ENCODE measurements at regions not wholly inside any gene's neighbourhood (a gene's known extent, or its start where the extent isn't known, plus 50 kb on each side); places are given as distances from the start of the nearest gene placed in this dataset.

DNA sequence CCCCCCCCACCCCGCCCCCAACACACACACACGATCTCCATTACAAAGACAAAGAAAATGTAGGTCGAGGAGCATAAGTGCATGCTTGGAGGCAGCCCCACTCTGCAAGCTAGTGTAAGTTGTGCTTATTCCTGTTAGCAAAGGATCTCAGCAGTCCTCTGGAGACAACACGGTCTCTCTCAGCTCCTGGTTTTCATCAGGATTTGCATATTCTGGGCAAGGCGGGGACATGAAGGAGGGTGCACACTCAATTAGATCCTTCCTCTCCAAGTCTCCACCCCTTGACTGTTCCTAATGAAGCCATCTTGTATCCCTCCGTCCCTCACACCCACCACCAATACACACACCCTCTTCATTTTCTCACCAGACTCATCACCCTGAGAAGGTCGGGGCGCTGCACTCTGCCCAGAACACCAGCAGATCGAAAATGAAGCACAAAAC lies 63.8 kb downstream of the MRPL46 start:
- DNase-seq (ENCODE audit: low read depth, low spot score) = peak; percentile 23

DNA sequence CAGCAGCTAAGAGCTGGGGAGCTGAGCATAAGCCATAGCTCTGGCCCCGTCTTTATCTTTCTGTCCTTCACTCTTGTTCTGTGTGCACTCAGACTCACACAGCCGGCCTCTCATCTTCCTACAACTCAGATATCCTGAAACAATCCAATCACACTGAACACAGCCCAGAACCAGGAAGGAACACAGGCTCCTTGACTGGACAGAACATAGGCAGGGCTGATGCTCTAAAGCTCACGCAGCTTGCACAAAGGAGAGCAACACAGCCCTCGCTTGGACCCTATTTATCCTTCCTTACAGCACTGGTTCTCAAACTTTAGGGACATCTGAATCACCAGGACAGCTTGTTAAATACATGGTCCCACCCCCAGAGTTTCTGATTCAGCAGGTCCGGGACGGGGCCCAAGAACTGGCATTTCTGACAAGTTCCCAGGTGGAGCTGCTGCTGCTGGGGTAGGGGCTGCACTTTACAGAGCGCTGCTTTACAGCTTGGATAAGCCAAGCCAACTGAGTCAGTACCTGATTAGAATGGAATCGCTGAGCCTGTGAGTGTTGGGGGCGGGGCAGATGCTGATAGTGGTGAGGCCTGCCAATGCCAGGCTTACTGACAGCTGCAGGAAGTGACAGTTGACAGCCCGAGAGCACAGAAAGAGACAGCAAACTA lies 65.1 kb downstream of the MRPL46 start:
- no peak for DNase-seq (ENCODE audit: low read depth, low spot score)

DNA sequence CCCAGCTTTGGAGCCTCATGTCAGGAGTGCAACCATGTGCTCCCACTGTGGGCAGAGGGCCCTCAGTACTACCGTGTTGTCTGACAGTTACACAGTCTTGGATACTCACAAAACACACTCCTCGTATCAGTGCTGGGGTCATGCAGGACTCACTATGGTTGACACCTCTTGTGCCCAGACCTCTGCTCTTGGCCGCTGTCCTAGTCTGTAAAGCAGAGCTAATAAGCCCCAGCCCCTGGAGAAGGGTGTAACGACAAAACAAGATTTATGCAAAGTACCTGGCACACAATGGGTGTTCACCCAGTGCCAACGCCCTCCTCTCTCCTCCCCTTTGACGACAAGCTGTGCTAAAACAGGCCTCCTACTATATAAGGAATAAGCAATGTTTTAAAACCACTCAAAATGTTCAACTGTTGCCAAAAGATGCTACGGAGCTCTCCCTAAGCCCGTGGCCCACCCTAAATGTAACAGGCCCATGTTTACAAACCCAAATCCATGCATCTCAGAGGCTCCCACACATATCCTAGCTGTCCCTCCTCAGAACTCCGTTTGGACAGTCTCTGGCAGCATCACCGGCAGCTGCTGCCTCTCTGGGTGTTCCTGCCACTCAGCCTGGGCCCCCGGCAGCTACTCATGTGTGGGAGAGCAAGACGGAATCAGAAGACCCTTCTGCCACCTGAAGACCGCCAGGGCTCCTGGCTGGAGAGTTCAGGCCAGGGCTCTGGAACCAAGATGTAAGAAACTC lies 65.8 kb downstream of the MRPL46 start:
- DNase-seq (ENCODE audit: low read depth, low spot score) = no peak

DNA sequence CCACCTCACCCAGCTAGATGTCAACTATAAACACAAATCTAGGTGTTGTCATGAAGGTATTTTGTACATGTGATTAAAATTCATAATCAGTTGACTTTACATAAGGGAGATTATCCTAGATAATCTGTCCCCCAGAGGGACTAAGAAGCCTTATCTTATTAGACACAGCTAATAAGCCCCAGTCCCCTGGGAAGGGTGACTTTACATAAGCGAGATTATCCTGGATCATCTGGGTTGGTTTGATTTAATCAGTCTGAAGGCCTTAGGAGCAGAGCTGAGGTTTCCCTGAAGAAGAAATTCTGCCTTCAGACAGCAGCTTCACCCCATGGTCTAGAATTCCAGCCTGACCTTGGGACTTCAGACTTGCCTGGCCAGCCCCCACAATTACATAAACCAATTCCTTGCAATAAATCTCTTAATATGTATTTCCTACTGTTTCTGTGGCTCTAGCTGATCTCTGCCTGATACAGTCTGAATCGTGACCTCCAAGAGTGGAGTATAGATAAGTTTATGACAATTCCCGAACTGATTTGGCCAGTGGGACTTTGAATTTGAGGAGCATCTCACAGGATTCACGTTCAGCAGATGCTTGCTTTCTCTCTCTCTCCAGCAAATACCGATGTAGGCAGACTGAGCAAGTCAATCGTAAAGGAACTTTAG lies 66.5 kb downstream of the MRPL46 start:
- DNase-seq (ENCODE audit: low read depth, low spot score) = no peak

DNA sequence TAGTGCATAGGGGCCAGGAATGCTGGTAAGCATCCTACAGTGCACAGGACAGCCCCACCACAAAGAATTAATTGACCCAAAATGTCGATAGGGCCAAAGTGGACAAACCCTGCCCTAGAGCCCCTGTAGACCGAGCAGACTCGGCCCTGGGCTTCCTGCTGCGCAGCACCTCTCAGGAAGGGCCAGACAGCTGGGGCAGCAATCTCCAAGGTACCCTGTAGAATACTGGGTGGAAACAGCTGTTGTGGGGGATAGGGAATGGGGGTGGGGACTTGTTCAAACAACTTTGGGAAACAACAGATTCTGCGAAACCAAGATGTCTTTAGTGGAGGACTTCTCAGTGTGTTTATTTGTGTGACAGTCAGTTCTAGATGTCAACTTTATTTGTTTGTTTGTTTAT lies 67.1 kb downstream of the MRPL46 start:
- no peak for DNase-seq (ENCODE audit: low read depth, low spot score)

DNA sequence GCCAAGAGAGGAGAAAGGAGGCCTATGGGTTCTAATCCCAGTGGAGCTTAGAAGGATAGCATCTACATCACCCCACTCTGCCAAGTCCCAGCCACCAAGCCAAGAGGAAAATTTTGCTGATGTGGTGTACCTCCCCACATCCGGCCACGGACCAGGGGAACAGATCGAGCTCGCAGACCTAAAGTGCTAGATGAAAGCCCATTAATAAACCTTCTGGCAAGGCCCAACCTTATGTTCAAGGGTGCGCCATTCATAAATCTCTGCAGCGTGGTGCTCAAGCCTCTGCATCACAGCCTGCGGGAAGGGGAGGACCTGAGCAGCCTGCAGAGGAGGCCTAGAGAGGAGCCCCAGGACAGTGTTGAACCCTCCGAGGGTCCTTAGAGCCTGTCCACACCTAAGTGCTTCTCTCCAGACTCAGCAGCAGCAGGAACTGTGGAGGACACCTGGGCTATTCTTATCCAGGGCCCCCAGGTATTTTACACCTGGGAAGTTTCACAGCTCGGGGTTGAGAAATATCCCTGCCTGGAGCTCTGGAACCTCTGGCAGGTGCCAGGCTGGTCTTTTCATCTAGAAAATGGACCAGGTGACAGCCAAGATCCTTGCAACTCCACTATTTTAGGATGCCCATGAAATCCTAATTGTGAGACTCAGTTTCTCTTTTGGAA lies 68.0 kb downstream of the MRPL46 start:
- no peak for DNase-seq (ENCODE audit: low read depth, low spot score)

DNA sequence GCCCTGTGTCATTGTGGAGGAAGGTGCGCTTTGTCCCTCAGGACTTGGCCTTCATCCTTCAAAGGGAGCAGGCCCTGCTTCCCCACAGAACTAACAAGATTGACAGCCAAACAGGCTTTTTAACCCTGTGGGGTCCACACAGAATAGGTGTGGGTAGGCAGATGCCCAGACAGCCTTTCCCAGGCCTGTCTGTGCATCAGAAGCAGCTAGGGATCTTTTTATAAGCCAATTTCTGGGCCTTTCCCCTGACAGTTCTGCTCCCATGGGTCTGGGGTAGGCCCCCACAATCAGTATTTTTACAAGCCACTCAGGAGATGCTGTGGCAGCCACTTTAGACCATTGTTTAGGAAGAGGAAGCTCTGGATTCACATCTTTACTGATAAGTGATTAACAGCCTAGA lies 69.2 kb downstream of the MRPL46 start:
- DNase-seq (ENCODE audit: low read depth, low spot score) = no peak

DNA sequence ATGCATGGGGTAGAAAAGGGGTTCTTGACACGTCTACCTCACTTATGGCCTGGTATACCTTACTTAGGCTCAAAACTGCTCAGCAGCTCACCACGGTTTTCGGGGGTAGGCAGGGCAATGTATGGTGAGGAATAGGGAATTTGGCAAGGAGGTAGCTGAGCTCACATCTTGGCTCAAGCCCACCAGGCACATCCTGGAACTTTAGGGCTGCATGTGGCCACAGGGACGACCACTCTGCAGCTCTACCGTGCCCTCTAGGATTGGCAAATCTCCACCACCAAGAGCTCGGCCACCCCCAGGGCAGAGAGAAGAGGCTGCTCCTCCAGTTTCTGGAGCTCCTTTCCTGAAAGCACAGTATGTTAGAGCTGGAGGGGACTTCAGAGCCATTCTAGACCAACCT lies 69.7 kb downstream of the MRPL46 start:
- no peak for DNase-seq (ENCODE audit: low read depth, low spot score)

DNA sequence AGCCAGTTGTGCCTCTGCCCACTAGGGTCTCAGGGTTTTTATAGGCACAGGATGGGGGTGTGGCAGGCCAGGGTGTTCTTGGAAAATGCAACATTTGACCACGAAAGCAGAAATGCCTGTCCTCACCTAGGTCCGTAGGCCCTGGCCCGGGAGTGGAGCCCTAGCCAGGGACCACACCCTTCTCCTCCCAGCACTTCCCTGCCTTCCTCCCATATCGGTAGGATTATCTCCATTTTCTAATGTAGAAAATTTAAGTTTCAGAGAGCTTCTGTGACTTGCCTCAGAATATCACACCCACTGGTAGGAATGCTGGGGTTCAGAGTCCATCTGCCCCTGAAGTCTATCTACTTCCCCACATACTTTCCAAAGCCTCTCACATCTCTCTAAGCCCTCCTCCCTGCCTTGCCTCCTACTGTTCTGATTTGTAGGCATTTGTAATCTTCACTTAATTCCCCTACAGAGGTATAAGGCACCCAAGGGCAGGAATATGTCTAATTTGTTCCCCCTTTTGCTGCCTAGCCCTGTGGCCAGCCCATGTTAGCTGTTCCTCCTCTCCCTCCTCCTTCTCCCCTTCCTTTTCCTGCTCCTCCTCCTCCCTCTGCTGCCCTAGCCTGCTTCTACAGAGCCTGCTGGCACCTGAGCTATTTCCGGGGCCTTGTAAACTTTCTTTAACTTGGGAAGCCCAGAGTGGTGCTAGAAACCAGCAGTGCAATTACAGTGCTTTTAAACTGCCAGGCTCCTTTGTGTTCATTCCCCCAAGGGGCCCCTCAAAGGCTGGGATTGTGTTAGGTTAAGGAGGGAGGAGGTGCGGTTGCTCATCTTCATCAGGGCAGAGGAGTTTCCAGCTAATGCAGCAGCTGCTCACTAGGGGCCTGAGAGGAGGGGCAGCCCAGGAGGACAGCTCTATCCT lies 71.1 kb downstream of the MRPL46 start:
- no peak for DNase-seq (ENCODE audit: low read depth, low spot score)

DNA sequence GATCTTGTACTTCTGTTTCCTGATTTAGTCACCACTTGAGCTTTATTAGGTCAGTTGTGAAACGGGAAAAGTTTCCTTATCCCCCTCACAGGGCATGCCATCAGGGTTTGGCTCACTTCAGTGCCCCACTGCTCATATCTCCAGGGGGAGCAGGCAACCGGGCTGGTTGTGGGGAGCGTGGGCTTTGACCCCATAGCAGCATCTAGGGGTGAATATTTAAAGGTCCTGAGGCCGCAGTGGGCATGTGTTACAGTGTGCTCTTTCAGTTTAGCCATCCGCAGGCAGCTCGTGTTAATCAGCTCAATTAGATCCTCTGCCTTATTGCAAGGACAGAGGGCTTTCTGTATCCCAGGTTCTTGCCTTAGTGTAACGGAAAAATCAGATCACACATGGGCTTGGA lies 71.9 kb downstream of the MRPL46 start:
- DNase-seq (ENCODE audit: low read depth, low spot score) = no peak

DNA sequence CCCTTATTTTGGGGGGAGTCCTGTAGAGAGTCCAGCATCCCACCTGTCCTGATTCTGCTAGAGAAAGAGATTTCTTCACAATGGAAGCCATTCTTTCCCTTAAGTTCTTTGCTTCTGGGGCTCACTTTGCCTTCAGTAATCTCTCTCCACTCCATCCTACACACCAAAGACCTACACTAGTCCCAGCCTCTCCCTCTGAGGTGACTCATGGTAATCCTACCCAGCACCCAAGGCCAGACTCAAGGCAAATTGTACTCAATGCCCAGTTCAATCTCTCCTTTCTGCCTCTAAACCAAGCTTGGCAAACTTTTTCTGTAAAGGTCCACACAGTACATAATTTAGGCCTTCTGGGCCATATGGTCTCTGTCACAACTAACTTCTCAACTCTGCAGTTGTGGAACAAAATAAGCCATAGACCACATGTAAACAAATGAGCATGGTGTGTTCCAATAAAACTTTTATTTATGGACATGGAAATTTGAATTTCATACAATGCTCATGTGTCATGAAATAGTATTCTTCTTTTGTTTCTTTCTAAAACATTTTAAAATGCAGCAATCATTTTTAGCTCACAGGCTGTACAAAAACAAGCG lies 72.5 kb downstream of the MRPL46 start:
- DNase-seq (ENCODE audit: low read depth, low spot score) = no peak

DNA sequence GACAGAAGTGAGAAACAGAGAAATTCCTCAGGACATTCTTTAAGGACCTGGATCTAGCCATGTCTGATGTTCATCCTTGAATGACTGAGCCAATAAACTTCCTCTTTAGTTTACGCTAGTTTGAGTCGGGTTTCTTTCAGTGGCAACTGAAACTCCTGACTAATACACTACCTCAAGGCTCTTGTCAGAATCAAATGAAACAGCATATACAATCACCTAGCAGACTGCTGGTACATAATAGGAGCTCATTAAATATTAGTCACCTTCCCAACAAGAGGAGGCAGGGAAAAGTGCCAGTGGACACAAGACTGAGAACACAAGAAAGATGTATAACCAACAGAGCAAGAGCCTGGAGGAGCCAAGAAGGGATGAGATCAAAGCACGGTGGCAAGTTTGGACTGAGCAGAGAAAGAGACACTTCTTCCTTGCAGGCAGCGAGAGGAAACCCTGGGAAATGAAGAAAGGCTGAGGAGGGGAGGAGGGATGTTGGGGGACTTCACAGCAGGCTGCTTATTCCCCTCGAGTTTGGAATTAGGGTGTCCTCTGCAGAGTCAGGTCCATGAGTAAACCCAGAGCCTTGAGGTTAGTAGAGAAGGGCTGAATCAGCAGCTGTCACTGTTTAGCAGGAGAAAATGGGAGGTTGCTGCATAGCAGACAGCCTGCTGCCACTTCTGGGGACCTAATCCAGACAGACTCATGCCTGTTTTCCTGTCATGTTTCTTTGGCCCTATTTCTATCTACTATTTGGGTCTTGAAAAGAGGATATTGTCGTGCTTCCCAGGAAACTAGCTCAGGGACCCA lies 73.3 kb downstream of the MRPL46 start:
- no peak for DNase-seq (ENCODE audit: low read depth, low spot score)

DNA sequence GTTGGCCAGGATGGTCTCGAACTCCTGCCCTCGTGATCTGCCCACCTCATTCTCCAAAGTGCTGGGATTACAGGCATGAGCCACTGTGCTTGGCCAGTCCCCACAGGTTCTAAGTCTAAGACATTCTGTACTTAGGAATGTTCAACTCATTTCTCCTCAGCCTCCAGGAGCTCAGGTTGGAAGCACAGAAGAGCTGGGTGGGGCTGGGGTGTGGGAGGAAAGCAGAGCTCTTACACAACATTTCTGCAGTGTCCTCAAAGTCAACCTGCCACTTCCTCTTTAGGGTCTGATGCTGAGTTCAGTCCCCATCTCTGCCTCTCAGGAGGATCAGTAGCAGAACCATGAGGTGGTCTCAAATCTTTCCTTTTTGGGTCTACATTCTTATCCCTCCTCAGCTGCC lies 75.5 kb downstream of the MRPL46 start:
- DNase-seq (ENCODE audit: low read depth, low spot score) = no peak

DNA sequence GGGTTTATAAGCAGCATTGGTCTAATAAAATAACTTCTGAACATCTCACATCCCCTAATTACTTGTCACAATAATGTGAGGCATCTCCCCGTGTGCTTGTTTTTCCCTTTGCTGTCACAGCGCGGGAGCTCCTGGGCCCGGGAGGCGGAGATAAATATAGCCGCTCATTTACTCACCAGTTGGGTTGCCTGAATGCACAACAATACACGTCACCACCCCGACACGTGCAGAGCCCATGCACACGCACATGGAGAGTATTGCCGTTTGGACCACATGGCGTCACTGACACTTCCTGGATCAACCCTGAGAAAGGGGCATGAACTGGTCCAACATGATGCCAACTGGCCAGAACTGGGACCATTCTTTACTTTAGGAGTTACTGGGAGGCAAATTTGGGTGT lies 76.2 kb downstream of the MRPL46 start:
- DNase-seq (ENCODE audit: low read depth, low spot score) = no peak

DNA sequence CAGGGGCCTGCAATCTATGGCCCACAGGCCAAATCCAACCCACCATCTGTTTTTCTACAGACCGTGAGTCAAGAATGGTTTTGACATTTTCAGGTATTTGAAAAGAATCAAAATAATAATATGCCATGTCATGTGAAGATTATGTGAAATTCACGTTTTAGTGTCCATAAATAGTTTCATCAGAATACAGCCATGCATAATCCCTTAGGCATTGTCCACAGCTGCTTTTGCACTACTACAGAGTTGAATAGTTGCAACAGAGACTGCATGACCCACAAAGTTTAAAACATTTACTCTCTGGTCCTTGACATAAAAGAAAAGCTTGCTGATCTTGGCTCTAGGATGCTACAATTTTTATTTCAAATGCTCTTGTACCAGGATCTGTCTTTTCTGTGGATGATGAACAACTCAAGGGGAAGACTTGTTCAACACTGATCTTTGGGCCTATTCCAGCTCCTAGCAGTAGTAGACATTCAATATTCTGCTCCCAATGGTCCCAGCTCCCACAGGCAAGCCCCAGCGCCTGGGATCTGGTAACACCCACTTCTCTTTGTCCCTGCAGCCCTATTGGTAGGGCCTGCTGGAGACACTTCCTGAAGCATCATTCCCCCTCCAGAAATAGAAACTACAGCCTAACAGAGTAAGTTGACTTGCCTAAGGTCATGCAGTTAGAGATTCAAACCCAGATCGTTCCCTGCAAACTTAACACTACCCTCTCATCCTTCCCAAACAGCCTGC lies 76.9 kb downstream of the MRPL46 start:
- DNase-seq (ENCODE audit: low read depth, low spot score) = no peak

DNA sequence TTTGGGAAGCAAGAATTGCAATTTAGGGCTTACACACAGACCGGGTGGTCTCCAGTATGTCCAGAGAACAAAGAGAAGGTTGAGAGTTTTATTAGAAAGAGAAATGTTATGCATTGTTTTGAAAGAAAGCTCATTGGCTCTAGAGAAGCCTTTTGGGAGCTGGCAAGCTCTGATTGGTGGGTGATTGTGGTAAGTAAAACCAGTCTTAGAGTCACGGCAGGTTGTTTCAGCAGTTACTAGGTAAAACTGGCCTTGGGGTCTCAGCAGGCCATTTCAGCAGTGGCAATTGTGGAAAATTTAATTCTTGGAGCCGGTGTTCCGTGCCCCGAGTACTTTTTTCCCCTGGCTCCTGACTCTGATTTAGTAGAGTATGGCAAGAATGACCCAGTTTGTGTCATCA lies 78.1 kb downstream of the MRPL46 start:
- DNase-seq (ENCODE audit: low read depth, low spot score) = no peak

DNA sequence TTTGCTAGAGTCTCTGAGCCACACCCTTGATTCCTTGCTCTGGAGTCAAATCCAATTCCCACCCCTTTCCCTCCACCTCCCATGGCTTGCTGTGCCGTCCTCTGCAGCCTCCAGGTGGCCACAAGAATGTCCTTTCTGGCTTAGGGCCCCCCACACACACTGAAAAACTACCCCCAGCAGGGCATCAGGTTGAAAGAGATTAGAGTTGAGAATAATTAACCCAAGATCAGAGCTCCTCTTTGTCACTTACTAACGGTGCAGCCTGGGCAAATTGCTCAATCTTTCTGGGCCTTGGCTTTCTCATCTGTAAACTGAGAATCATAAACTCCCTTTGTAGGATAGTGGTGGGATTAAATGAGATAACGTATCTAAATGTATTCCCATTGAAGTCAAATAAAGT lies 78.5 kb downstream of the MRPL46 start:
- DNase-seq (ENCODE audit: low read depth, low spot score) = no peak

DNA sequence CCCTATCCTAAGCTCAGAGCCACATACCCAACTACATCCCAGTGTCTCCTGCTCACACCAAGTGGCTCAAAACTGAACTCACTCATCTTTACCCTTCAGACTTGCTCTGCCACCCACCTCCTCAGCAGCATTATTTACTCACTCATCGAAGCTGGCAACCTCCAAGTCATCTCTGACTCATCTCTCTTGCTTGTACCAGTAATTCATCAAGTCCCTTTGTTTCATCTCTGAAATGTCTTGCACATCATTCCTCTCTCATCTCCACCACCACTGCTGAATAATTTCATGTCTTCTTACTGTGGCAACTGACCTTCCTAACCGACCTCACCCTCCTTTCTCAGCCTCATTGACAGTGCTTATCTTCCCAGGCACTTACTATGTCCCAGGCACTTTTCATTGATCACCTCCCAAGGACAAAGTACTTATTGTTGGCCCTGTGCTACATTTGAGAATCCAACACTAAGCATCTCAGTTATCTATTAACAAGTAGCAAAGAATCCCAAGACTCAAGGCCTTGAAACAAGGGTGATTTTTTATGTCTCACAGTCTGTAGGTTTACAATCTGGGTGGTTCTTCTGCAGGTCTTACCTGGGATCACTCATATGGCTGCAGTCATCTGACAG lies 82.0 kb downstream of the MRPL46 start:
- no peak for DNase-seq (ENCODE audit: low read depth, low spot score)

DNA sequence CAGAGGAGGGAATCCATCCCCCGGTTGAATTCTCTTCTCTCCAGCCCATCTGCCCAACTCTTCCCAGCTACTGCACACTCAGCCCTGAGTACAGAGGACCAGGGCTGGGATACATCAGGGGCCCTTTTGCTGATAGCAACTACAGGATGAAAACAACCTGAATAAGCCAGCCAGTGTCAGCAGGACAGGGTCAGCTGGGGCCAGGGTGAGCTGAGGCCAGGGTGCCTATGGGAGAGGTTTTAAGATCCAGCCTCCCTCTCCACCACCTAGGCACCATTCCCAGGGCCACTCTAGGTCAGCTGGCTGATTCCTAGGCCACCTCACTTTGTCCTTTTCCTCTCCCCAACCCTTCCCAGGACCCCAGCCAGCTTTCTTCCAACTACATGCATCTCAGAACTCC lies 83.8 kb downstream of the MRPL46 start:
- no peak for DNase-seq (ENCODE audit: low read depth, low spot score)

Data from iPS DF 19.7 (cell line).